OCI-LY3 (cell line): ENCODE measurements at regions not wholly inside any gene's neighbourhood (a gene's known extent, or its start where the extent isn't known, plus 50 kb on each side); places are given as distances from the start of the nearest gene placed in this dataset.

Experiments
- H2AFZ ChIP-seq: fragments of 200-600, 300-600 bp; shearing (Covaris generic); 2 replicates; pipeline ENCODE4 v1.6.0; 2014; ENCODE audit warnings: antibody characterized with exemption, low read depth, low read length
- H3K27ac ChIP-seq: fragments of 200-600, 300-600 bp; sonication (generic); 2 replicates; pipeline ENCODE4 v1.5.1; 2014; ENCODE audit warnings: mild to moderate bottlenecking, low read length, moderate library complexity, mixed read lengths
- H3K27me3 ChIP-seq: fragments of 200-600, 300-600 bp; sonication (generic); 2 replicates; pipeline ENCODE4 v1.6.1; 2014; ENCODE audit warnings: low read depth, low read length, mixed read lengths
- H3K36me3 ChIP-seq: fragments of 200-600, 300-600 bp; sonication (generic); replicated peaks from 2 replicates; pipeline ENCODE3; 2014; ENCODE audit warnings: low read depth, low read length, mixed read lengths
- H3K4me1 ChIP-seq: fragments of 300-600, 200-600 bp; sonication (generic); 2 replicates; pipeline ENCODE4 v1.6.1; 2014; ENCODE audit warnings: low read length, mixed read lengths
- H3K4me2 ChIP-seq: fragments of 200-600, 300-600 bp; sonication (generic); 2 replicates; pipeline ENCODE4 v1.6.1; 2014; ENCODE audit warnings: low read length, mixed read lengths
- H3K4me3 ChIP-seq: fragments of 300-600, 200-600 bp; sonication (generic); 2 replicates; pipeline ENCODE4 v1.5.1; 2014; ENCODE audit warnings: antibody characterized with exemption, mild to moderate bottlenecking, low read length, moderate library complexity
- H3K79me2 ChIP-seq: fragments of 300-600, 200-600 bp; shearing (Covaris generic); 2 replicates; pipeline ENCODE4 v1.6.1; 2014; ENCODE audit warnings: mild to moderate bottlenecking, low read length, mixed read lengths
- H3K9ac ChIP-seq: fragments of 300-600, 200-600 bp; shearing (Covaris generic); 2 replicates; pipeline ENCODE4 v1.6.0; 2014; ENCODE audit warnings: mild to moderate bottlenecking, low read length, moderate library complexity
- H3K9me3 ChIP-seq: fragments of 200-600, 300-600 bp; shearing (Covaris generic); 2 replicates; pipeline ENCODE4 v1.6.1; 2014; ENCODE audit warnings: low read length, mixed read lengths; ENCODE audit not compliant: insufficient read depth
- H4K20me1 ChIP-seq: fragments of 200-600, 300-600 bp; sonication (generic); 2 replicates; pipeline ENCODE4 v1.6.1; 2016; ENCODE audit warnings: low read length, mixed read lengths; ENCODE audit not compliant: insufficient read depth
- CTCF ChIP-seq: fragments of 200-600, 300-600 bp; sonication (generic); IDR thresholded peaks from 2 replicates; pipeline ENCODE4 v1.5.1; 2014; ENCODE audit warnings: antibody characterized with exemption, low read length, low read depth
- EZH2phosphoT487 ChIP-seq: fragments of 200-600 bp; shearing (Covaris generic); IDR thresholded peaks from 2 replicates; pipeline ENCODE4 v1.6.1; 2018; ENCODE audit warnings: antibody characterized with exemption, mixed run types, low read depth

GRCh38 chr10:77699080-77699645, 61.6 kb upstream of the KCNMA1 start:
- H3K9me3 ChIP-seq = no peaks in the 10 kb centered on the region
- peak overlapping the region; percentile 71 for H3K9ac ChIP-seq
- H3K27ac ChIP-seq = peak overlapping the region; percentile 98
- no peak for TF ChIP-seq EZH2phosphoT487
- no peak for TF ChIP-seq CTCF
- no peak overlapping the region for H2AFZ ChIP-seq
- H3K4me1 ChIP-seq = peaks cover 56% of the 10 kb centered on the region
- no peaks in the 10 kb centered on the region for H3K27me3 ChIP-seq
- H3K4me2 ChIP-seq = peak overlapping the region; percentile 32
- peaks cover 61% of the 10 kb centered on the region for H3K36me3 ChIP-seq
- H3K4me3 ChIP-seq = no peak overlapping the region
- H4K20me1 ChIP-seq = no peaks in the 10 kb centered on the region
- peaks cover 16% of the 10 kb centered on the region for H3K79me2 ChIP-seq

GRCh38 chr10:77698267-77698931, 60.8 kb upstream of the KCNMA1 start:
- Histone ChIP-seq H3K4me2 (peak overlapping the region; percentile 32), H3K9ac (peak overlapping the region; percentile 71), H3K27ac (peak overlapping the region; percentile 98), H3K27me3 (no peaks in the 10 kb centered on the region), H3K9me3 (no peaks in the 10 kb centered on the region), H3K36me3 (peaks cover 61% of the 10 kb centered on the region), H3K4me1 (peaks cover 64% of the 10 kb centered on the region), H4K20me1 (no peaks in the 10 kb centered on the region), H3K79me2 (peaks cover 17% of the 10 kb centered on the region), H2AFZ (no peak overlapping the region), H3K4me3 (no peak overlapping the region; the same call in 1 of the 2 replicates)
- TF ChIP-seq EZH2phosphoT487 (no peak), CTCF (no peak)

- Histone ChIP-seq H3K9me3 (no peaks in the 10 kb centered on the region), H3K79me2 (peaks cover 28% of the 10 kb centered on the region), H3K4me2 (no peak overlapping the region), H3K9ac (no peak overlapping the region), H4K20me1 (no peaks in the 10 kb centered on the region), H3K4me1 (peaks cover 62% of the 10 kb centered on the region), H2AFZ (no peak overlapping the region), H3K27ac (no peak overlapping the region), H3K4me3 (no peak overlapping the region), H3K36me3 (peaks cover 60% of the 10 kb centered on the region), H3K27me3 (no peaks in the 10 kb centered on the region)
- TF ChIP-seq CTCF (no peak), EZH2phosphoT487 (no peak)
Observed at GRCh38 chr10:77696584-77696983, 59.0 kb upstream of the KCNMA1 start.

- Histone ChIP-seq H3K27me3 (no peaks in the 10 kb centered on the region), H3K4me1 (peaks cover 72% of the 10 kb centered on the region), H4K20me1 (no peaks in the 10 kb centered on the region), H3K27ac (no peak overlapping the region), H3K36me3 (peaks cover 67% of the 10 kb centered on the region), H2AFZ (no peak overlapping the region), H3K9me3 (no peaks in the 10 kb centered on the region), H3K79me2 (peaks cover 36% of the 10 kb centered on the region), H3K9ac (no peak overlapping the region), H3K4me3 (no peak overlapping the region), H3K4me2 (no peak overlapping the region)
- no peak for TF ChIP-seq EZH2phosphoT487
- TF ChIP-seq CTCF = no peak
Observed at GRCh38 chr10:77695186-77695585, 57.6 kb upstream of the KCNMA1 start.
